ENCODE measurements at regions not wholly inside any gene's neighbourhood (a gene's known extent, or its start where the extent isn't known, plus 50 kb on each side); places are given as distances from the start of the nearest gene placed in this dataset.

GRCh38 chr5:51273871-51274270 lies 109.4 kb upstream of the ISL1 start:
- TF ChIP-seq POLR2AphosphoS5 (IDR thresholded peaks at IDR 0.05) (no peak), POLR2A (IDR thresholded peaks at IDR 0.05) (no peak), CTCF (IDR thresholded peaks at IDR 0.05) (no peak), EP300 (IDR thresholded peaks at IDR 0.05) (no peak)

Measured in suprapubic skin (tissue), 4 donors.